ENCODE measurements at regions not wholly inside any gene's neighbourhood (a gene's known extent, or its start where the extent isn't known, plus 50 kb on each side); places are given as distances from the start of the nearest gene placed in this dataset.

- TF ChIP-seq CTCF (IDR thresholded peaks at IDR 0.05; ENCODE audit: extremely low read depth, insufficient read depth, missing control alignments): no peak
- in situ Hi-C loops (cut with MboI; ENCODE audit: low pct_unique_long_range_greater_than_20kb, low sequenced_read_pairs, unreplicated experiment): no loop called here
Observed at GRCh38 chr6:50249493-50249892, 199.8 kb upstream of the DEFB112 start.

GRCh38 chr6:50257322-50257721 is 207.6 kb upstream of the DEFB112 start:
- no peak for TF ChIP-seq CTCF (IDR thresholded peaks at IDR 0.05; ENCODE audit: extremely low read depth, insufficient read depth, missing control alignments)
- no peak for DNase-seq (ENCODE audit: low spot score)
- in situ Hi-C loops (cut with MboI; ENCODE audit: low pct_unique_long_range_greater_than_20kb, low sequenced_read_pairs, unreplicated experiment): no loop called here

More at GRCh38 chr6:50249493-50249892, 199.8 kb upstream of the DEFB112 start:
- DNase-seq (ENCODE audit: low spot score): no peak

GRCh38 chr6:50259903-50260302 is 210.2 kb upstream of the DEFB112 start:
- no peak for TF ChIP-seq CTCF (IDR thresholded peaks at IDR 0.05; ENCODE audit: extremely low read depth, insufficient read depth, missing control alignments)
- no peak for DNase-seq (ENCODE audit: low spot score)
- in situ Hi-C loops (cut with MboI; ENCODE audit: low pct_unique_long_range_greater_than_20kb, low sequenced_read_pairs, unreplicated experiment): no loop called here

- peak; percentile 33 for TF ChIP-seq CTCF (IDR thresholded peaks at IDR 0.05; ENCODE audit: extremely low read depth, insufficient read depth, missing control alignments)
- in situ Hi-C loops (cut with MboI; ENCODE audit: low pct_unique_long_range_greater_than_20kb, low sequenced_read_pairs, unreplicated experiment): no loop called here
- DNase-seq (ENCODE audit: low spot score): no peak
Observed at GRCh38 chr6:50264995-50265571, 215.4 kb upstream of the DEFB112 start.

- no peak for DNase-seq (ENCODE audit: low spot score)
- in situ Hi-C loops (cut with MboI; ENCODE audit: low pct_unique_long_range_greater_than_20kb, low sequenced_read_pairs, unreplicated experiment): no loop called here
- TF ChIP-seq CTCF (IDR thresholded peaks at IDR 0.05; ENCODE audit: extremely low read depth, insufficient read depth, missing control alignments): no peak
Observed at GRCh38 chr6:50270415-50270814, 220.7 kb upstream of the DEFB112 start.

- in situ Hi-C loops (cut with MboI; ENCODE audit: low pct_unique_long_range_greater_than_20kb, low sequenced_read_pairs, unreplicated experiment): no loop called here
- DNase-seq (ENCODE audit: low spot score): no peak
- TF ChIP-seq CTCF (IDR thresholded peaks at IDR 0.05; ENCODE audit: extremely low read depth, insufficient read depth, missing control alignments): no peak
Observed at GRCh38 chr6:50271266-50271665, 221.5 kb upstream of the DEFB112 start.

DNA sequence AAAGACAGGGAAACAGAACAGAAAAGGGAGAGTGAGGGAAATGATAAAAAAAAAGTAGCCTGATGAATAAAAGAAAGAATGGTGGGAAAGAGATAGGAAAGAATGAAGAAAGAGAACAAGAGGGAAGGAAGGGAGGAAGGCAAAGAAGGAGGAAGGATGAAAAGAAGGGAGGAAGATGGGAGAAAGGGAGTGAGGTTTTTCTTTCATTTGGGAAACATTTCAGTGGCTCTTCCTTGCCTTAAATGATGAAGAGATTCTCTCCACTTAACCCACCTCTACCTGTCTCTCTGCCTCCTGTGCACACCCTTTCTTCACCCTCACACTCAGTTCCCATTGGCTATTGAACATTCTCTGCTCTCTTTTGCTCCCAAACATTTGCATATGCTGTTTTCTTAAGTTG is 222.1 kb upstream of the DEFB112 start:
- in situ Hi-C loops (cut with MboI; ENCODE audit: low pct_unique_long_range_greater_than_20kb, low sequenced_read_pairs, unreplicated experiment): no loop called here
- DNase-seq (ENCODE audit: low spot score): no peak
- no peak for TF ChIP-seq CTCF (IDR thresholded peaks at IDR 0.05; ENCODE audit: extremely low read depth, insufficient read depth, missing control alignments)

Measured in GM13977 (cell line).